Transverse colon (tissue), 4 donors: ENCODE measurements at regions not wholly inside any gene's neighbourhood (a gene's known extent, or its start where the extent isn't known, plus 50 kb on each side); places are given as distances from the start of the nearest gene placed in this dataset.

Experiments
- DNase-seq: peaks from one replicate; pipeline ENCODE4 v3.0.0-alpha.2; 2019
- H3K27ac ChIP-seq, 4 donors: fragments of 200-600 bp; sonication (generic); 2 replicates each; pipeline ENCODE4 v1.5.1; 2016 to 2018; ENCODE audit warnings: inconsistent platforms in 4 of 4
- H3K27me3 ChIP-seq: fragments of 200-600 bp; sonication (generic); 2 replicates; pipeline ENCODE4 v1.5.1; 2017; ENCODE audit warnings: inconsistent platforms
- H3K36me3 ChIP-seq, 4 donors: fragments of 200-600 bp; sonication (generic); 2 replicates each; pipeline ENCODE4 v1.5.1; 2017 to 2019; ENCODE audit warnings: inconsistent platforms in 4 of 4
- H3K4me1 ChIP-seq, 4 donors: fragments of 200-600 bp; sonication (generic); 2 replicates each; pipeline ENCODE4 v1.5.1; 2017 to 2020; ENCODE audit warnings: inconsistent platforms in 4 of 4
- H3K4me3 ChIP-seq, 4 donors: fragments of 200-600 bp; sonication (generic); 1 replicate in 1 of 4; 2 replicates in 3 of 4; pipeline versions ENCODE4 v1.5.1 to v1.6.1; 2017 to 2019; ENCODE audit warnings: inconsistent platforms in 4 of 4
- H3K9me3 ChIP-seq, 2 donors: fragments of 200-600 bp; sonication (generic); 2 replicates each; pipeline ENCODE4 v1.5.1; 2017 to 2019; ENCODE audit warnings: inconsistent platforms in 2 of 2
- EP300 ChIP-seq: sonication (generic); formaldehyde crosslinking; IDR thresholded peaks from one replicate; pipeline ENCODE4 v1.6.1; 2017; ENCODE audit warnings: antibody characterized with exemption, low read depth
- POLR2A ChIP-seq: fragments of 450-650 bp; IDR thresholded peaks from one replicate; pipeline ENCODE4 v1.6.1; 2016; ENCODE audit warnings: antibody characterized with exemption, mild to moderate bottlenecking, moderate library complexity
- POLR2AphosphoS5 ChIP-seq, 3 donors: sonication (generic); formaldehyde crosslinking; IDR thresholded peaks; one replicate each; pipeline ENCODE4 v1.6.1; 2016; ENCODE audit warnings: antibody characterized with exemption in 3 of 3
- WGBS, 2 donors: methylation state at CpG; one replicate each; pipeline ENCODE4 v1.1.5; 2018; ENCODE audit warnings: low coverage in 1 of 2; 5-methylcytosine and 5-hydroxymethylcytosine counted together
- in situ Hi-C, 4 donors: fragments of 200-750 bp; cut with MboI; loops; one replicate each; pipeline versions ENCODE4 v1.15.0 to v1.15.1; 2017; ENCODE audit warnings: low sequenced_read_pairs in 3 of 4, low pct_ligation_motif_present in 1 of 4, low pct_unique_long_range_greater_than_20kb in 1 of 4
- intact Hi-C: fragments of 100-400 bp; cut with DNase I; formaldehyde crosslinking; loops from one replicate; pipeline ENCODE4 v1.15.1; 2023; ENCODE audit warnings: low total_unique reads
- TF ChIP-seq, protein P1 (sequence below), 5 experiments: fragments of 200-600 bp in 3 of 5; fragments of 450-650 bp in 2 of 5; sonication (generic) in 3 of 5; IDR thresholded peaks; 1 replicate in 2 of 5; 2 replicates in 3 of 5; pipeline ENCODE4 v1.5.1; 2016 to 2017; ENCODE audit warnings: antibody characterized with exemption in 5 of 5, inconsistent platforms in 3 of 5, mild to moderate bottlenecking in 2 of 5, moderate library complexity in 1 of 5

DNA sequence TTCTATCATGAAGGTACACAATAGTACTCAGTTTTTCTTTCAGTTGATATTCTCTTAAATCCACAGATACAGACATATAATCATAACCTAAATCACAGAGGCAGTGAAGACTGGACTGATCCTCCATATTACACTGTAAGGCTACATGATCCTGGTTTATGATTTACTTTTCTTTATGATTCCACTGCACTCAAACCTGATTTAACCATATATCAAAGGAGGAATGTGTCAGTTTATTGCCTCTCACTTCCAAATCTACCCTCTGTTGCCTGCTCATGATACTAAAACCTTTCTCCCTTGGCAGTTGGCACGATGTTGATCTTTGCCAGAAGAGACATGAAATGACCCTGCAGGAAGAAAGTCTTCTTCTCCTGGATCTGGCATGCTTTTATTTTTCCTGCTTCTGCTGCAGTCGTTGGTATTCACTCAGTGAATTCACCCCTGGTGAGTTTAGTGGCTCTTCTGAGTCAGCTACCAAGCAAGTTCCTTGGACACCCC is 426.4 kb downstream of the MBD2 start:
- no peaks in the 10 kb centered on the region for H3K9me3 ChIP-seq
- H3K4me1 ChIP-seq = peaks cover 0 to 31% (median 2%) of the 10 kb centered on the region in 4 donors
- TF ChIP-seq POLR2AphosphoS5 (IDR thresholded peaks at IDR 0.05) (peak in 1 of 3 donors; percentile 40), EP300 (no peak)
- intact Hi-C loops (no loop called here), in situ Hi-C loops (no loop called here)
- DNase-seq = peak; percentile 43
- H3K27me3 ChIP-seq = no peaks in the 10 kb centered on the region
- no peaks in the 10 kb centered on the region for H3K36me3 ChIP-seq
- no peak overlapping the region for H3K4me3 ChIP-seq
- WGBS, 2 donors = 28 to 40% methylated on average over 1 to 2 of the region's 2 CpGs
- H3K27ac ChIP-seq = peak overlapping the region; percentile 47 to 70 (median 65)

DNA sequence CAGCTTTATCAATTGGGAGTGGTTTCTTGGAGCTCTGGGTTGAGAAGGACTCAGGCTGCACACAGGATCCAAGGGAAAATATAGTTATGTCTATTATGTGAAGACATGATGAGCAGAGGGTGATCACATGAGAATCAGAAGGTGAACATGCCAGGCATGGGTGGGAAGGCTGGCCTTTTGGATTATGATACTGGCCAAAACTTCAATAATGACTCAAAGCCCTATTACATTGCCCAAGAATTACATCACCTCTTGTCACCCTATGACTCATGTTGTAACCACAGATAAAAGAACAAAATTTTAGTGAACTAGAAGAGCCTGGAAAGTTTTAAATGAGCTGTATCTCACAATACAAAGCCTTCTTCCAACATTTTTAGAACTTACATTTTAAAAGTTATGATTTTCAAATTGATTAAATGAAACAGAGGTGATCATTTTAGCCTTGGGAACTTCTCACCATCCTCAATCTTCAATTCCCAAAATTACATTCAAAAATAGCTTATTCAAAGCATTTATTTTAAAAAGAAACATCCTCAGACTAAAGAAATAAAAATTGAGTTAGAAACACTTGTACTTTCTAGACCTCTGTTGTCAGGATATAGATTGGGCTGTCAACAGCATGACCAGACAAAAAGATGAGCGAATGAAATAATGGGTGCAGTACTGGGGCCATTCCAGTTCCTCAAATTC is 428.3 kb downstream of the MBD2 start:
- intact Hi-C loops = no loop called here
- Histone ChIP-seq H3K36me3 (no peaks in the 10 kb centered on the region), H3K9me3 (no peaks in the 10 kb centered on the region), H3K27me3 (no peaks in the 10 kb centered on the region), H3K4me1 (peaks cover 0 to 31% (median 2%) of the 10 kb centered on the region in 4 donors), H3K27ac (no peak overlapping the region), H3K4me3 (no peak overlapping the region)
- in situ Hi-C loops = no loop called here
- 90 to 92% methylated on average over 1 of the region's 1 CpG for WGBS, 2 donors
- TF ChIP-seq POLR2AphosphoS5 (IDR thresholded peaks at IDR 0.05) = peak in 1 of 3 donors; percentile 17
- TF ChIP-seq, protein P1, sequence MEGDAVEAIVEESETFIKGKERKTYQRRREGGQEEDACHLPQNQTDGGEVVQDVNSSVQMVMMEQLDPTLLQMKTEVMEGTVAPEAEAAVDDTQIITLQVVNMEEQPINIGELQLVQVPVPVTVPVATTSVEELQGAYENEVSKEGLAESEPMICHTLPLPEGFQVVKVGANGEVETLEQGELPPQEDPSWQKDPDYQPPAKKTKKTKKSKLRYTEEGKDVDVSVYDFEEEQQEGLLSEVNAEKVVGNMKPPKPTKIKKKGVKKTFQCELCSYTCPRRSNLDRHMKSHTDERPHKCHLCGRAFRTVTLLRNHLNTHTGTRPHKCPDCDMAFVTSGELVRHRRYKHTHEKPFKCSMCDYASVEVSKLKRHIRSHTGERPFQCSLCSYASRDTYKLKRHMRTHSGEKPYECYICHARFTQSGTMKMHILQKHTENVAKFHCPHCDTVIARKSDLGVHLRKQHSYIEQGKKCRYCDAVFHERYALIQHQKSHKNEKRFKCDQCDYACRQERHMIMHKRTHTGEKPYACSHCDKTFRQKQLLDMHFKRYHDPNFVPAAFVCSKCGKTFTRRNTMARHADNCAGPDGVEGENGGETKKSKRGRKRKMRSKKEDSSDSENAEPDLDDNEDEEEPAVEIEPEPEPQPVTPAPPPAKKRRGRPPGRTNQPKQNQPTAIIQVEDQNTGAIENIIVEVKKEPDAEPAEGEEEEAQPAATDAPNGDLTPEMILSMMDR (IDR thresholded peaks at IDR 0.05) = no peak
- no peak for DNase-seq

DNA sequence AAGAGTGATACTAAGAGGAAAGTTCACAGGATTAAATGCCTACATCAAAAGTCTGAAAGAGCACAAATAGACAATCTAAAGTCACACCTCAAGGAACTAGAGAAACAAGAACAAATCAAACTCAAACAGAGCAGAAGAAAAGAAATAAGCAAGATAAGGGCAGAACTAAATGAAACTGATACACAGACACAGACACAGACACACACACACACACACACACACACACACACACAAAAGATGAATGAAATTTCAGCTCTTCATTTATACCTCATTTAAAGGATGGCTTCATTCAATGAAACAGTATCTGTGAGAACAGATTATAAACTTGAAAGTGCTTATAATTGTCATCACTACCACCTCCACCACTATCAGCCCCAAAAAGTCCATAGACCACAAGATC is 428.9 kb downstream of the MBD2 start:
- intact Hi-C loops = no loop called here

DNA sequence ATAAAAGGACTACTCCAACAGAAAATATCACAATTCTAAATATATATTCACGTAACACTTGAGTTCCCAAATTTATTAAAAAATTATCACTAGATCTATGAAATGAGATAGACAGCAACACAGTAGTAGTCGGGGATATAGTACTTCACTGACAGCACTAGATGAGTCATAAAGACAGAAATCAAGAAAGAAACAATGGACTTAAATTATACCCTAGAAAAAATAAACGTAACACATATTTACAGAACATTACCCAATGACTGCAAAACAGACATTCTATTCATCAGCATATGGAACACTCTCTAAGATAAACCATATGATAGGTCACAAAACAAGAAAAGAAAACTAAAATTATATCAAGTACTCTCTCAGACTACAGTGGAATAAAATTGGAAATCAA is 429.4 kb downstream of the MBD2 start:
- Histone ChIP-seq H3K27ac (no peak overlapping the region), H3K4me3 (no peak overlapping the region), H3K36me3 (no peaks in the 10 kb centered on the region), H3K9me3 (no peaks in the 10 kb centered on the region), H3K4me1 (peaks cover 0 to 42% (median 2%) of the 10 kb centered on the region in 4 donors), H3K27me3 (no peaks in the 10 kb centered on the region)
- intact Hi-C loops (no loop called here), in situ Hi-C loops (no loop called here)
- WGBS, 2 donors = 59 to 67% methylated on average over 1 to 3 of the region's 3 CpGs
- TF ChIP-seq EP300 (no peak), POLR2AphosphoS5 (IDR thresholded peaks at IDR 0.05) (no peak), POLR2A (no peak)
- TF ChIP-seq, protein P1 (IDR thresholded peaks at IDR 0.05) = no peak
- no peak for DNase-seq

More for the DNA sequence above, 428.9 kb downstream of the MBD2 start:
- no peak overlapping the region for H3K4me3 ChIP-seq
- no peaks in the 10 kb centered on the region for H3K9me3 ChIP-seq
- no peak for DNase-seq
- H3K27ac ChIP-seq = no peak overlapping the region
- H3K4me1 ChIP-seq = peaks cover 0 to 36% (median 2%) of the 10 kb centered on the region in 4 donors
- H3K27me3 ChIP-seq = no peaks in the 10 kb centered on the region
- in situ Hi-C loops = no loop called here
- TF ChIP-seq POLR2A (no peak), POLR2AphosphoS5 (IDR thresholded peaks at IDR 0.05) (no peak)
- H3K36me3 ChIP-seq = no peaks in the 10 kb centered on the region

DNA sequence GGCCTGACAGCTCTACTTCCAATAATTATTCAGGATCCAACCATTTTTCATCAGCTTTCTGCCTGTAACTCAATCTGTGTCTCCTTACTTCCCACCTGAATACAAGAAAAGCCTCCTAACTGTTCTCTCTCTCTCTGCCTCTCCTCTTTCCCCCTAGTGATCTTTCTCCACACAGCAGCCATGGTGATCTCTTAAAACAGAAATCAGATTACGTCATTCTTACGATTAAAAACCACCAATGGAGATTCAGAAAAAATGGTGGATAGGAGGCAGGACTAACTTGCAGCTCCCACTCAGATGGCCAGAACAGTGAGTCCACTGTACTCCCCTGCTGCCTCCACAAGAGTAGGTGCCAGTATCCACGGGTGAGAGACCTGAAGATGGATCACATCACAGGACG is 431.7 kb downstream of the MBD2 start:
- 85 to 100% methylated on average over 2 to 4 of the region's 4 CpGs for WGBS, 2 donors
- Histone ChIP-seq H3K9me3 (no peaks in the 10 kb centered on the region), H3K27me3 (no peaks in the 10 kb centered on the region), H3K4me1 (peaks cover 0 to 34% (median 2%) of the 10 kb centered on the region in 4 donors), H3K4me3 (no peak overlapping the region), H3K27ac (no peak overlapping the region), H3K36me3 (no peaks in the 10 kb centered on the region)
- TF ChIP-seq POLR2AphosphoS5 (IDR thresholded peaks at IDR 0.05) = no peak
- TF ChIP-seq EP300 = no peak
- TF ChIP-seq, protein P1 (IDR thresholded peaks at IDR 0.05) = no peak
- no peak for TF ChIP-seq POLR2A
- in situ Hi-C loops (no loop called here), intact Hi-C loops (no loop called here)
- no peak for DNase-seq
